A673 (cell line): ENCODE measurements at regions not wholly inside any gene's neighbourhood (a gene's known extent, or its start where the extent isn't known, plus 50 kb on each side); places are given as distances from the start of the nearest gene placed in this dataset.

Source experiments
- EZH2 ChIP-seq: fragments of 200-600 bp; sonication (generic); IDR thresholded peaks from 2 replicates; pipeline ENCODE4 v1.6.1; 2017; ENCODE audit warnings: borderline replicate concordance, low read depth, mild to moderate bottlenecking, mixed read lengths, antibody characterized with exemption, low read length; ENCODE audit not compliant: poor library complexity, severe bottlenecking
- TF ChIP-seq, protein P1 (sequence below): fragments of 300-800, 200-600 bp; sonication (generic); conservative IDR thresholded peaks from 2 replicates; pipeline ENCODE4 v1.5.1; 2017; ENCODE audit warnings: low read depth, mild to moderate bottlenecking, antibody characterized with exemption, low read length, moderate library complexity, mixed read lengths

DNA sequence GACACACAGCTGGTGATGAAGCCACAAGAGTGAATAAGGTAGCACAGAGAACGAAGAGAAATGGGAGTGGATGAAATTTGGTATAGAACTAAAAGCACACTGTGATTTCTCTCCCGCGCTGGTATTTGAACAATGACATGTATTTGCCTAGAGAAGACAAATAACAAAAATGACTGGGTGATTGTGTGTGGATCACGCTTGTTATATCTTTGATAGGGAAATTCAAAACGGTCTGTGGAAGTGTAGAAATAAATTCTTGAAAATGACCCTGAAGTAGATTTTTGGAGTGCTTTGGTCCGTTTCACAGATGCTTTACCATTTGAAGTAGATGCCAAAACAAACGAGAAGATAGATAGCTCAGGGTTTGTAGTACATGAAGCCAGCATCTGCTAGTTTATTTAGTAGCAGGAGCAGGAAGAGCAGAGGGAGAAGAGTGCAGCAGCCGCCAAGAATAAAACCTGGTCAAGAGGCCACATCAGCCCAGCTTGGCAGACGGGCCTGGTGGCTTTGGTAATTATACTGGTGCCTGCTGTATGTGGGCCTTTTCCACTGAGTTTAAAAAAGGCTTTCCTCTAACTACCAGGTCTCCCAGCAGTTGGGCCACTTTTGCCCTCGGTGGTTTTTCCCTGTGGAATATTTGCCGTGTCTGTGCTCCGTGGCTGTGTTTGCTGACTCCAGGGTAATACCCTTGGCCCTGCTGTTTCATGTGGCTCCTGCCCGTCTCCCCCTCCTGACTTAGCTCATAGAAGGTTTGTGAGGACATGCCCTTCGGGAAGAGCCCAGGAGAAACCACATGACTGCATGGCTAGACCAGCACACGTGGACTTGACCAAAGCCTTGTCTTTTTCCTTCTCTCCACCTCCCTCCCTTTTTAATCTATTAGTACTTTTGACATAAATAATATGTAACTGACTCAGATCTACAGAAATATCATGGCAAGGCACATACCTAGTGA lies 294.0 kb downstream of the SOX4 start:
- no peak for TF ChIP-seq EZH2
- TF ChIP-seq, protein P1, sequence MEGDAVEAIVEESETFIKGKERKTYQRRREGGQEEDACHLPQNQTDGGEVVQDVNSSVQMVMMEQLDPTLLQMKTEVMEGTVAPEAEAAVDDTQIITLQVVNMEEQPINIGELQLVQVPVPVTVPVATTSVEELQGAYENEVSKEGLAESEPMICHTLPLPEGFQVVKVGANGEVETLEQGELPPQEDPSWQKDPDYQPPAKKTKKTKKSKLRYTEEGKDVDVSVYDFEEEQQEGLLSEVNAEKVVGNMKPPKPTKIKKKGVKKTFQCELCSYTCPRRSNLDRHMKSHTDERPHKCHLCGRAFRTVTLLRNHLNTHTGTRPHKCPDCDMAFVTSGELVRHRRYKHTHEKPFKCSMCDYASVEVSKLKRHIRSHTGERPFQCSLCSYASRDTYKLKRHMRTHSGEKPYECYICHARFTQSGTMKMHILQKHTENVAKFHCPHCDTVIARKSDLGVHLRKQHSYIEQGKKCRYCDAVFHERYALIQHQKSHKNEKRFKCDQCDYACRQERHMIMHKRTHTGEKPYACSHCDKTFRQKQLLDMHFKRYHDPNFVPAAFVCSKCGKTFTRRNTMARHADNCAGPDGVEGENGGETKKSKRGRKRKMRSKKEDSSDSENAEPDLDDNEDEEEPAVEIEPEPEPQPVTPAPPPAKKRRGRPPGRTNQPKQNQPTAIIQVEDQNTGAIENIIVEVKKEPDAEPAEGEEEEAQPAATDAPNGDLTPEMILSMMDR, result no peak
